ENCODE measurements at regions not wholly inside any gene's neighbourhood (a gene's known extent, or its start where the extent isn't known, plus 50 kb on each side); places are given as distances from the start of the nearest gene placed in this dataset.
"Not testable (repeated sequence)": the region's sequence is repeated elsewhere in the genome, so short reads cannot be mapped to it uniquely, and the experiment has no call there.

DNA sequence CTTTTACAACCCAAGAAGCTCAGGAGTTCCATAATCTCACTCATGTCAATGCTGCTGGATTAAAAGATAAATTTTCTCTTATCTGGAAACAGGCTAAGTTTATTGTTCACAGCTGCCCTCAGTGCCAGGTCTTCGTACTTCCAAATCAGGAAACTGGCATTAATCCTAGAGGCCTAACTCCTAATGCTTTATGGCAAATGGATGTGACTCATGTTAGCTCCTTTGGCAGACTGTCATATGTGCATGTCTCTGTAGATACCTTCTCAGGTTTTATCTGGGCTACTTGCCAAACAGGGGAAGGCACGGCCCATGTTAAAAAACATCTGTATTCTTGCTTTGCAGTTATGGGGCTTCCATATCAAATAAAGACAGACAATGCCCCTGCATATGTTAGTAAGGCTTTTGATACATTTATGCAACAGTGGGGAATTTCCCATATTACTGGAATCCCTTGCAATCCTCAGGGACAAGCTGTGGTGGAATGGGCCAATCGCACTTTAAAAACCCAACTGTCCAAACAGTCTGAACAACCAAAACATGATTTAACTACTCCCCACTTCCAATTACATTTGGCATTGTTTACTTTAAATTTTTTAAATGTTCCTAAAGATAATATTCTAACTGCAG lies 570.8 kb upstream of the PTGER4 start:
- peak; percentile 43 for DNase-seq

DNA sequence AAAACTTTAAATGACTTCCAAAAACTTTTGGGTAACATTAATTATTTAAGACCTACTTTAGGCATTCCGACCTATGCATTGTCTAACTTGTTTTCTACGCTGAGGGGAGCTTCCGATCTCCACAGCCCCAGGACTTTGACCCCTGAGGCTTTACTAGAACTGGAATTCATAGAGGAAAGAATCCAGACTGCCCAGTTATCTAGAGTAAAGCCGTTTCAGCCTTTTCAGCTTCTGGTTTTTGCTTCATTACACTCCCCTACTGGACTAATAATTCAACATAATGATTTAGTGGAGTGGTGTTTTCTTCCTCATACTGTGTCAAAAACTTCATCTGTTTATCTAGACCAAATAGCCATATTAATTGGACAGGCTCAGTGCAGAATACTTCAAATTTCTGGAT lies 571.9 kb upstream of the PTGER4 start:
- DNase-seq, result not testable (repeated sequence)

DNA sequence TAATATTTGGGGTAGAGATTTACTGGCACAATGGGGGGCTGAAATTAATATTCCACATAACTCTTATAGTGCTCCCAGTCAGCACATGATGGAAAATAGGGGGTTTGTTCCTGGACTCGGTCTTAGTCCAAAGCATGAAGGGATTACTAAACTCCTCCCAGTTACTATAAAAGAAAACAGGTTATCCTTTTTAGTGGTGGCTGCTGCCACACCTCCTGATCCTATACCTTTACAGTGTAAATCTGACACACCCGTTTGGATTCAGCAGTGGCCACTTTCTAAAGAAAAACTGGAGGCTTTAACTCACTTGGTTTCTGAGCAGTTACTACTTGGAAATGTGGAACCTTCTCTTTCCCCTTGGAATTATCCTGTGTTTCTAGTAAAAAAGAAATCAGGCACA lies 572.9 kb upstream of the PTGER4 start:
- no peak for DNase-seq

DNA sequence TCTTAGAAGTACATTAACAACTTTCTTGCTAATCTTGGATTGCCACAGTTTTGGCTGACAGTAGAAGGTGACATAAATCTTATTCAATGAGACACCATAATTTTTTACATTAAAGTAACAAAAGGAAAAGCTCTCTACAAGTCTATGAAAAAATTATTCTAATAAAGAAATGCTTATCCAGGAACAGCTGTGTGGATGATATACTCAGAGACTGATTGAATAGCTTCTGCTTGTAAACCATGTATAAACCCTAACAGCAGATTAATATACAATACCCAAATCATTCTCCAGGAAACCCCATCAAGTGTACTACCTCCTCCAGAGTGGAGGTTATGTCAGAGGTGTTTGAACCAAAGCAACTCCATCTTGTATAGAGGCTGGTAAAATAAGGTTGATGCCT lies 581.4 kb upstream of the PTGER4 start:
- DNase-seq, result no peak

DNA sequence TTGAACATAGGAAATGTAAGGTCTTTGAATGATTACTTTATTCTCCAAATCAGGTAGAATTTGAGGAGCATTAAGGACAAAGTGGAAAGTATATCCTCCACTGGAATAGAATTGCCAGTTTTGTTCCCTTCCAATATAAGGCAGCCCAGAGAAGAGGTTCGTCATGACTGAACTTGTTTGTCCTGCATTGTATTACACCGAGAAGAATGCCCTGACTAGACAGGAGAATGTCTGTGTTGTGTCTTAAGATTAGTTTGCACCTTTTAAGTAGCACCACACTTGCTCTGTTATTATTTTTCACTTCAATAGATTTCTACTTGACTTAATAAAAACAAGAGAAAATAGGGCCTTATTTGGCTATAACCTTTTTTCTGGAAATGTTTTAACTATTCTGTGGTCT lies 586.2 kb upstream of the PTGER4 start:
- no peak for DNase-seq

DNA sequence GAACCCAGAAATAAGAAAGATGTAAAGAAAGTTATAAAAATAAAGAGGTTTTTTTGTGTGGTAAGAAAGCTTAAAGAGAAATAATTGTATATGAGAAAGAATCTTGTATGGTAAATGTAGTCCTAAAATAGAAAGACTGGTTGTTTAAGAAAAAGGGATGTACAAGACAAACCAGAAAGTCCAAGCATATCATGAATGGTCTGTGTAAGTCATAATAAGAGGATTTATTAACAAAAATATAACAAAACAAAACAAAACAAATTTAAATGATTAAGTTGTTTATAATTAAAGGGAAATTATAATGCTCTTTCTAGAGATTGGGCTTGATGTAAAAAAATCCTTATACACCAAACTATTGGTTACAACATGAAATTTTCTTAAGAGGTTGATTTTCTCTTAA lies 590.4 kb upstream of the PTGER4 start:
- DNase-seq, result no peak

DNA sequence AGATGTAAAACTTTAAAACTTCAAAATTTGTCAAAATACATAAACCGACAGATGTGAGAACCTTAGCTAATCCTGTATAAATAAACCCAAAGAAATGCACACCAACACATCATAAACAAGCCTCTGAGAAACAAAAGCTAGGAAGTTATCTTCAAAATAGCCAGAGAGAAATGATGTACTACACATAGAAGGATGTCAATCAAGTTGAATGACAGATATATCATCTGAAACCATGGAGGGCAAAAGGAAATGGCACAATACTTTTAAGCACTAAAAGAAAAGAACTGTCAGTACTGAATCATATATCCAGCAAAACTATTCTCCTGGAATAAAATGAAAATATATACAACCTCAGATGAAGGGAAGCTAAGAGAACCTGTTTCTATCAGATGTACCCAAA lies 595.1 kb upstream of the PTGER4 start:
- DNase-seq, result no peak

DNA sequence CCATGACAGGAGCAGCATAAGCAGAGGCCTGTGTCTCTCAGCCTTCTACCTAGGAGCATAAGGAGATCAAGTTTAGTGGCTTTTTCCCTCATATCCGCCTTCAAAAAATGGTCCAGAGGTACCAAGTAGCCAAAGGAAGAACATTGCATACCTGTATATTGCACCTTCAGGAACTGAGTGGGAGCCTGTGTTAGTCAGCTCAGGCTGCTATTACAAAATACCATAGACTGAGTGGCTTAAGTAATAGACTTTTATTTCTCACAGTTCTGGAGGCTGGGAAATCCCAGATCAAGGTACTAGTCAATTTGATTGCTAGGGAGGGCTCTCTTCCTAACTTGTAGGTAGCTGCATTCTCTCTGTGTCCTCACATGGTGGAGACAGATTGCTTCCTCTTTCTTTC lies 597.4 kb upstream of the PTGER4 start:
- DNase-seq, result no peak

DNA sequence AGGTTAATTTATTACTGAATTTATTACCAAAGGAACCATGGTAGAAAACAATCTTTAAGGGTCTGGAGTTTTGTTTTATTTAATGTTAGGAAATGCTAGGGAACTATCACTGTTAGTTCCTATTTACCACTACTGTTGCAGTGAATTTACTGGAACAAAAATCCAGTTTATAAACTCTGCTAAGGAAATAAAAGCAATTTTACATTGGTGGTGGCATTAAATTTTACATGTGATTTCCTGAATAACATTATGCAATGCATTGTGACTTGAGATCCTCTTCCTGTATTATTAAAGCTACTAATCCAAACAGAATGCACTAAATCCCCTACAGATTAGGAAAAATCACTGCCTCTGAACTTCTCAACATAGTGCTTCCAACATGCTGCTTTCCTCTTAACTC lies 599.5 kb upstream of the PTGER4 start:
- no peak for DNase-seq

DNA sequence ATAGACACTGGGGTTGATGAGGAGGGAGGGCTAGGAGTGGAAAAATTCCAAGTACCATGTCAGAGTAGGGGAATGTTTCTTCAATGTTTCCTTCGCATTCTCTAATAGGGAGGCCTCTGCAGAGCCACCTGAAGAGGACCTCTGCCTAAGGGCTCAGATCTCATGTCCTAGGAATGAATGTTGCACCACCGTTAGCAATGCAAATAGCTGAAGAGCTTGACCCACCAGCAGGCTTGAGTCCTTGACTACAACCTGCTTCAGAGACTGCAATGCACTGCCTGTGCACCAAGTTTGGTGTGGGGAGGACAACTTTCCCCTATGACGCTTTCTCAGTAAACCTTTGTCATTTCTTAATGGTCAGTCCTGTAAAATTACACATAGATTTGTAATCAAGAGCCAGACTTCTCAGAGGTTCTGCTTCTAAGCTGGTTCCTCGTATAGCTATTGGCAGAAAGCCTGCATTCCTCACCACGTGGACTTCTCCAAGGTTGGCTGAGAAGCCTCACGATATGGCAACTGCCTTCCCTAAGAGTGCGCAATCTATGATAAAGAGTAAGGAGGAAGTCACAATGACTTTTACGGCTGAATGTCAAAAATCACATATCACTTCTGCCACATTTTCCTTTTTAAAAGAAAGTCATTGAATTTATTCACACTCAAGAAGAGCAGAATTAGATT lies 600.7 kb upstream of the PTGER4 start:
- DNase-seq, result peak; percentile 2

DNA sequence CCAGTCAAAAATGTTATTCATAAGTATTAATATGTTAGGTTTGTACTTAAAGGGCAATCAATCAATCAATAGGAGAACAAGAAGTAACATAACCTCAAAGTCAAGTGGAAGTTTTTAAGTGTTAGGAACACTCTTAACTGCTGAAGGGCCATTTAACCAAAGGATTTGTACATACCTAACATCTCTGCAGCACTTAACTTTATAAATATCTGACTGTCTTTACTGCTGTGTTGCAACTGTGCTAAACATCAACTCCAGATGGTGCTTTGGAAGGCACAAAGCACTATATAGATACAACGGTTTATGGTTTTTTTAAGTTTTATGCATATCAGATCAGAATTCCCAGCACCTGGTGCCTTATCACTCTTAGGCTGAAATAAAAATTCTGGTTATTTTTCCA lies 604.9 kb upstream of the PTGER4 start:
- peak; percentile 1 for DNase-seq

DNA sequence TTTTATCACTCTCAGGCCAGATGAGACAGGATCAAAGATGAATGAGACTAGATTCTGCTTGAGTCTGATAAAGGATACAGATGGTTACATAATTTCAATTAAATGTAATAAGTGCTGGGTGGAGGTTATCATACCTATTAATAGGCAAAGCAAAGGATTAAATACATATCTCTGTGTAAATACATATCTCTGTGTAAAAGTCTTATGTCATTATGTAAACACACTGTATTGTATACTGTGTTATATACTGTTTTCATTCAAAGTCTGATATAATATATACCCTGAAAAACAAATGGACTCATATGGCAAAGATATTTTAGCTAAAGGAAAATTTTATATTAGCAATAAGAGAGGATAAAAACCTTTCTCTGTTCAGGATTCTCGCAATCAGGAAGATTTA lies 605.8 kb upstream of the PTGER4 start:
- DNase-seq, result no peak

DNA sequence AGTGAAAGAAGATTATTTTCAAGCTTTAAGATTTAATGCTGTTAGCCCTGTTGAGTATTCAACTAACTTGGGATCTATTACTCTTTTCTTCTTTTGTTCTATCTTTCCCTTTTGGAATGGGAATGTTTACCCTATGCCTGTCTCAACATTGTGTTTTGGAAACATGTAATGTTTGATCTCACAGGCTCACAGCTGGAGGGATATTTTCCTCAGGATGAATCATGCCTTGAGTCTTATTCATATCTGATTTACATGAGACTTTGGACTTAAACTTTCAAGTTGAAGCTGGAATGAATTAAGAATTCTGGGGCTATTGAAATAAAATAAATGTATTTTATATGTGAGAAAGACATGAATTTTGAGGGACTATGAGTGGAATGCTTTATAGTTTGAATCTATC lies 607.8 kb upstream of the PTGER4 start:
- DNase-seq, result peak; percentile 55

DNA sequence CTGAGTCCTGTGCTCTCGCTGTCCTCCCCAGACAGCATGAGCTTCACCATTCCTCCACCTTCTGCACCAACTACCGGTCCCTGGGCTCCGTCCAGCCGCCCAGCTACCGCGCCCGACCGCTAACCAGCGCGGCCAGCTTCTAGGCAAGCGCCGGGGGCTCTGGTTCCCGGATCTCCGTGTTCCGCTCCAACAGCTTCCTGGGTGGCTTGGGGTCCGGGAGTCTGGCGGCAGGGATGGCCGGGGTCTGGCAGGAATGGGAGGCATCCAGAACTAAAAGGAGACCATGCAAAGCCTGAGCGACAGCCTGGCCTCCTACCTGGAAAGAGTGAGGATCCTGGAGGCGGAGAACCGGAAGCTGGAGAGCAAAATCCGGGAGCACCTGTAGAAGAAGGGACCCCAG lies 613.1 kb upstream of the PTGER4 start:
- no peak for DNase-seq

DNA sequence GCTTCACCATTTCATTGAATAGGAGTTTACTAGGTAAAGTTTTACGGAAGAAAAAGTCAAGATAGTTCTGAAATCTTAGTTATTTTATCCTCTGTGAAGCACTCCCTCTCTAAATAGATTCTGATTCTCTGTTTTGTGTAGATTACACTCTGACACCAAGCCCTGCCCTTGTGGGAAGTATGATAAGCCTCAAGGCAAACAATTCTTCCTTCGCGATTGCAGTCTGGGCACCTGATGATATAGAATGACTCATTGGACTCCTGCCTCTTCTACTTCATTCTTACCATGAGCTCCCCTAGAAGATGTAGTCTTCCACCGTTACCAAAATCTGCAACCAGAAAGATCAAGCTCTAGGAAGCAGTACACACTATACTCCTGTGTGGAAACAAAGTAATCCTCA lies 626.9 kb upstream of the PTGER4 start:
- DNase-seq, result no peak

DNA sequence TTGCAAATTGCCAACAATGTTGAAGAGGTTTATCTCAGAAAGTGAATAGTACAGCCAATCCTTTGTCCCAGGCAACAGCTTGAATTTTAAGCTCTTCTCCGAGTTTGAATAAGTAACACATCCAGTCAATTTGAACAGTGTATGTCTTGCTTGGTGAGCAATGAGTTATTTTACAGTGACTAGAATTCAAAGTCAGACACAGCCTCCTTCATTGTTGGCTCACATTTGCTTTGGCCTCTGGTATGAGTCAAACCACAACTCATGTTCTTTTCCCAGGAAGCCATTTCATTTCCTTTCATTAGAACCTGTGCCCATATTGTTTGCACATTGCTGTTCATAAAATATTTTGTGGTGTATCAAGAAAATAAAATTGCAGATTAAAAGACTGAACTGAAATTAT lies 622.0 kb upstream of the DAB2 start:
- peak; percentile 31 for DNase-seq

DNA sequence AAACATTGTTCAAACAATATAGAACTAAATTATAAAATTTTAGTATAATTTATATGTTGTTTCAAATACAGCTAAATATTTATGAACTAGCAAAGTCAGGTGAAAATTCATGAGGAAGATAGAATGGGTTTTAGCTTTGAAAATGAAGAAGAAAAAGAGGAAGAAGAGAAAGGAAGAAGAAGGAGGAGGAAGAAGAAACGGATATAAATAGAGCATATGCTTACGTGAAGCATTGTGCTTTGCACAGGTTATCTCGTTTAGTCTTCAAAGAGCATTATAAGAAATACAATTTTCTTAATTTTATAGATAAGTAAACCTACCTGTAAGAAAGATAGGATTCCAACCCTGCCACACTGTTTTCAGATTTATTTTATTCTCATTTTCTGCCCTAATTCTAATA lies 620.6 kb upstream of the DAB2 start:
- no peak for DNase-seq

DNA sequence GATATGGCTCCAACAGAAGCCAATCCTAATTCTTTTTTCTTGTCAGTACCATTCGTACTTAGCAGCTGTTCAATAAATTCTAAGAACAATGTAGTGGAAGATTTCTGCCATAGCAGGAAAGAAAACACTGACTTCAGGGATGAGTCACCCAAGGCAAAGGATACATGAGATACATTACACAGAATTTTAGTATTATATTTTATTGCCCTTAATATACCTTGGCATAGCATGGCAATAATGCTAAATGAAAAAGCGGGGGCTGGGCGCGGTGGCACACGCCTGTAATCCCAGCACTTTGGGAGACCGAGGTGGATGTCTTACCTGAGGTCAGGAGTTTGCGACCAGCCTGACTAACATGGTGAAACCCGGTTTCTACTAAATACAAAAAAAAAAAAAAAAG lies 619.1 kb upstream of the DAB2 start:
- no peak for DNase-seq

DNA sequence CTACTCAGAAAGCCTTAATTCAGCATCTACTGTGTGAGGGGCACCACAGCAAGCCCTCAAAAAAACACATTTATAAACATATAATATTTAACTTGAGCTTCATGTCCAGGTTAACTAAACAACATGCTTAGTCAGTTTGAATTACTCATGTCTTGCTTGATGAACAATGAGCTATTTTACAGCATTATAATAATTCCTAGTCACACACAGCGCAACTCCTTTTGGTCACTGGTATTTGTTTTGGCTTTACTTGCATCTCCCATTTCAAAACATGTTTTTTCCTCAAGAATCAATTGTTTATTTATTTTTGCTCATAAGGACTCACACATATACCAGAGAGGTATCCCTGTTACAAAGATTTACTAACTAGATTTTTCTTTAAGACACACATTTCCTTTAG lies 616.7 kb upstream of the DAB2 start:
- DNase-seq, result no peak

DNA sequence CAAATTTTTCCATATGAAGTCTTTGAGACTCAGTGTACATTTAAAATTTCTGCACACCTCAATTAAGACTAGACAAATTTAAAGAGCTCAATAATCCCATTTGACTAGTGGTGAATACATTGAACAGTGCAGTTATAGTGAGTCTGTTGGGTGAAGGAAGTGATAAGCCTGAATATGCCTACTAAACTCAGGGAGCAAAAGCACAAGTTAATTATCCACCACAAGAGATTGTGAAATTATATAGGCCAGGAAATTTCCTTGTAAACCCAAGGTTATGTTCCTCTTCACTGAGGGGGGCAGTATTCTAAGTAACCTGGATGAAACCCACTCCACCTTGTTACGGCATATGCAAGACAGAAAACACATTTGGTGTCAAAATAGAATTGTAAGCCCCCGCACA lies 612.9 kb upstream of the DAB2 start:
- no peak for DNase-seq

DNA sequence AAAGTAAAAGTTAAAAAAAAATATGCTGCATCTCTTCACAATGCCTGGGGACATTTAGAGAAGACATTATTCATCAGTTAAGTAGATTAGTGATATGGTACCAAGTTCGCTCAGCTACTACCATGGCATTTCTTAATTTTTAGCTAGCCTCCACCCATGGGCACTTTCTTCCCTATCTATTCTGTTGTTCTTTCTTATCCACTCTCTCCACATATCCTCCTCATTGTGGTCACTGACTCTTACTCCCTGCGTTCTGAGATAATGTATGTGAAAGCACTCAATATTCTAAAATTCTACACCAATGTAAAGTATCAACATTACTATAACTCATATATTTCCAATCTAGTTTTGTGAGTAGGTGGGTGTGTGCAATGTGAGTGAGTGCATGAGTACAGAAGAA lies 609.7 kb upstream of the DAB2 start:
- DNase-seq, result no peak

DNA sequence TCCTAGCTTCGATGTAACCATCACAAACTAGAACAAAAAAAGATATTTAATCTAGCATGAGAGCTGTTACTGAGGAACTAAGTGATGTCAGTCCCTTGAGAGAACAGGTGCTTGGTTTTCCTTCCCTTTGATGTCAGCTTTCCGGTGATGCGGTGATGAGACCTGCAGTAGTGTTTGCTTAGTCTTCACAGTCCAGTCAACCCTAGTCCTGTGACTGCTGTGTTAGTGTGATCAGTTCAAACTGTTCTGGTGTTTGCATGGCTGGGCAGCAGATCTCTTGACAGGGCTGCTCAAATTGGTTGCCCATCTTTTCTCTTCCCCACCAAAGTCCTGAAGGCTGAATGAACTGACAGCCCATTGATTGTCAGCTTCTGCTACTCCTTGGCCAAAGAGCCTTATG lies 608.6 kb upstream of the DAB2 start:
- DNase-seq, result no peak

DNA sequence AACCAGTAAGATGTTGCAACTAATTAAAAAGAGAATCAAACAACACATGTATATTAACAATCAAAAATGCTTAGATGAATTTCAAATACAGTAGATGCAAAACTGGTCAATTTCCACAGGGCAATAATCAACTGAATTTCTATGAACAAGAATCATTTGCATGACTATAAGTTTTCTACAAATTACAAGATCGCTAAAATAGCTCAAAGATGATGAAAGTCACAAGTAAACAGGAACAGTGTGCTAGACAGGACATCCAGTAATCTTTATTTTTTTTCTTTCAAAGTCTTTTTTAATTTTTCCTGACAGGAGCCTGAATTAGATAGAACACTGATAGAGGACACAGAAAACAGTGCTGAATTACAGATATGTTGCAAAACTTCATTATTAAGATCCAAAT lies 608.2 kb upstream of the DAB2 start:
- no peak for DNase-seq

DNA sequence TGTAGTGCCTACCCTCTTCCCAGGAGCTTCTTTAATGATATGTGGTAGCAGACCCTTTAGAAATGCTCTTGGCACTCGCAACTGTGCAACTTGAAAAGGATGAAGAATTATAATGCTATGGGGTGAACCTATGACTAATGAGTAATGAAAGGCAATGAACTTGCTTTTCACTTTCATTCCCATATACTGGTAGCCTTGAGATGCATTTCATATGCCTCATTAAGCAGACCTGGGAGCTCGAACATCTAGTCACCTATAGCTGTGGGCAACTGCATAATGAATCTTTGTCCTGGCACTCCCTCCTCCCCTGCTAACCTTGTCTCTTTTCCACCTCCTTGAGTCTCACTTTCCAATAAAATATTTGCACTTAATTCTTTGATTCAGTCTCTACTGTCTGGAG lies 605.9 kb upstream of the DAB2 start:
- DNase-seq, result peak; percentile 3
